Gastroesophageal sphincter (tissue), 3 donors: ENCODE measurements at regions not wholly inside any gene's neighbourhood (a gene's known extent, or its start where the extent isn't known, plus 50 kb on each side); places are given as distances from the start of the nearest gene placed in this dataset.

ENCODE experiments used
- CTCF ChIP-seq, 4 experiments: fragments of 200-600 bp in 2 of 4; fragments of 450-650 bp in 2 of 4; sonication (generic) in 1 of 4; IDR thresholded peaks; one replicate each; pipeline ENCODE4 v1.5.1; 2017 to 2019; ENCODE audit warnings: antibody characterized with exemption in 4 of 4, mild to moderate bottlenecking in 2 of 4, moderate library complexity in 2 of 4
- POLR2AphosphoS5 ChIP-seq: sonication (generic); formaldehyde crosslinking; IDR thresholded peaks from one replicate; pipeline ENCODE4 v1.6.1; 2017; ENCODE audit warnings: antibody characterized with exemption

DNA sequence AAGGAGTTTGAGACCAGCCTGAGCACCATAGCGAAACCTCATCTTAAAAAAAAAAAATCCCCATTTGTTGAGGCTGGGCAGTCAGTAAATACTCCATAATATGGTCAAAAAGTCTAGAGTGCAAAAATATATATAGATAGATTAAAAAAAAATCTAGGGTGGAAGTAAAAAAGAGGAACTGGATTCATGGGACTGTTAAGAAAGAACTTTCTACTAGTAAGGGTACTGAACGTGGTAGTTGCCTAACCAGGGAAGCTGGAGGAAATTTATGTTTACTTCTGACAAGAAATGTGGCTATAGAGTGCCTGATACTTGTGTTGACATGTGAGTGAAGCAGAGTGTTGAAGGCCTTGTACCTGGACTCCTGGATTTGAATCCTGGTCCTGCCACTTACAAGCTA, 265.9 kb upstream of the FAM78B start:
- TF ChIP-seq CTCF (IDR thresholded peaks at IDR 0.05): no peak
- TF ChIP-seq POLR2AphosphoS5: no peak
